COR-L47 (cell line): ENCODE measurements at regions not wholly inside any gene's neighbourhood (a gene's known extent, or its start where the extent isn't known, plus 50 kb on each side); places are given as distances from the start of the nearest gene placed in this dataset.
"Not testable (repeated sequence)": the region's sequence is repeated elsewhere in the genome, so short reads cannot be mapped to it uniquely, and the experiment has no call there.

ENCODE experiments used
- DNase-seq: peaks from one replicate; lab custom pipeline; 2025; lab: John Stamatoyannopoulos, UW

- DNase-seq: no peak
Observed at GRCh38 chr2:188645986-188646385, 328.2 kb upstream of the COL3A1 start.

GRCh38 chr2:188647430-188648070 is 326.6 kb upstream of the COL3A1 start:
- no peak for DNase-seq

- no peak for DNase-seq
Observed at GRCh38 chr2:188659656-188660406, 314.3 kb upstream of the COL3A1 start.

- no peak for DNase-seq
Observed at GRCh38 chr2:188663301-188663700, 310.9 kb upstream of the COL3A1 start.

GRCh38 chr2:188664416-188664815 is 309.8 kb upstream of the COL3A1 start:
- no peak for DNase-seq

GRCh38 chr2:188664951-188665595 is 309.1 kb upstream of the COL3A1 start:
- no peak for DNase-seq

- no peak for DNase-seq
Observed at GRCh38 chr2:188665727-188666304, 308.4 kb upstream of the COL3A1 start.

- DNase-seq: no peak
Observed at GRCh38 chr2:188666503-188666902, 307.7 kb upstream of the COL3A1 start.

- DNase-seq: no peak
Observed at GRCh38 chr2:188668017-188668680, 306.0 kb upstream of the COL3A1 start.

- no peak for DNase-seq
Observed at GRCh38 chr2:188675391-188676009, 298.7 kb upstream of the COL3A1 start.

GRCh38 chr2:188676010-188676400 is 298.2 kb upstream of the COL3A1 start:
- no peak for DNase-seq

GRCh38 chr2:188677142-188677541 is 297.0 kb upstream of the COL3A1 start:
- no peak for DNase-seq

- no peak for DNase-seq
Observed at GRCh38 chr2:188678882-188679281, 295.3 kb upstream of the COL3A1 start.

GRCh38 chr2:188682838-188683237 is 291.3 kb upstream of the COL3A1 start:
- DNase-seq: no peak

- no peak for DNase-seq
Observed at GRCh38 chr2:188684795-188685194, 289.4 kb upstream of the COL3A1 start.

GRCh38 chr2:188693111-188693510 is 281.1 kb upstream of the COL3A1 start:
- no peak for DNase-seq

- DNase-seq: no peak
Observed at GRCh38 chr2:188693771-188694170, 280.4 kb upstream of the COL3A1 start.

- no peak for DNase-seq
Observed at GRCh38 chr2:188695953-188696352, 278.2 kb upstream of the COL3A1 start.

GRCh38 chr2:188698151-188698550 is 276.0 kb upstream of the COL3A1 start:
- DNase-seq: not testable (repeated sequence)

GRCh38 chr2:188701836-188702235 is 272.3 kb upstream of the COL3A1 start:
- DNase-seq: no peak

- no peak for DNase-seq
Observed at GRCh38 chr2:188705191-188705590, 269.0 kb upstream of the COL3A1 start.

GRCh38 chr2:188713961-188714360 is 260.2 kb upstream of the COL3A1 start:
- no peak for DNase-seq
